ENCODE measurements at regions not wholly inside any gene's neighbourhood (a gene's known extent, or its start where the extent isn't known, plus 50 kb on each side); places are given as distances from the start of the nearest gene placed in this dataset.

DNA sequence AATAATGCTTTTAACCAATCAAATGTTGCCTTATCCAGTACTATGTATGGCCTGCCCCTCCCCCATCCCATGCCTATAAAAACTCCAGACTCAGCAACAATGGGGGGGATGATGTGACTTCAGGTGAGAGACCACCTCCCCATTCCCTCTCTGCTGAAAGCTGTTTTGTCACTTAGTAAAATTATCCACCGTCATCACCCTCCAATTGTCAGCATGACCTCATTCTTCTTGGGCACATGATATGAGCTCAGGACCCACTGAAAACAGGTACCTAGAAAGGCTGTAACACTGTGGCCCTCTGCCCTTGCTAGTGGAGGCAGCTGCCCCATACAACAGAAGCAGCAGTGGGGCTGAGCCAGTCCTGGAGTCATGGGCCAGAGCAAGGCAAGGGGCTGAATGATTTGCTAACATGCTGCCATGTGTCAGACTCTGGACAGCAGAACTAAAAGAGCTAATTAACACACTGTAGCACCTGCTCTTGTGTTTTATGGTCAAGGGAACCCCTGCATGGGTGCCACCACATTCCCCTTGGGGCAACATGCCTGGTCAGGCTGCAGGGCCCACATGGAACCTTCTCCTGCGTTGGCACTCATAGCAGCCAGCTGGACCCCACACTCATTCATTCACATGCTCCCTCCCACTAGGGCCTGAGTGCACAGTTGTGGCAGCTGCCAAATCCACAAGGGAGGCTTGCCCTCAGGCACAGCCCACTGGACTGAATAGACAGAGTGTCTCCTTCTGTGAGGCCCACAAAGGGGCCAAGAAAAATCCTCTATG, 722.2 kb upstream of the PCDH20 start:
- no peaks in the 10 kb centered on the region for H4K20me1 ChIP-seq (ENCODE audit: insufficient read depth, low read length, poor library complexity, severe bottlenecking)
- H3K4me3 ChIP-seq (ENCODE audit: low read length, poor library complexity, severe bottlenecking): no peak overlapping the region
- no peak overlapping the region for H3K4me2 ChIP-seq (ENCODE audit: low read depth, low read length, poor library complexity, severe bottlenecking)
- no peaks in the 10 kb centered on the region for H3F3A ChIP-seq (ENCODE audit: low read depth)
- H2AFZ ChIP-seq (ENCODE audit: low read length): no peak overlapping the region
- no peaks in the 10 kb centered on the region for H3K27me3 ChIP-seq (ENCODE audit: insufficient read depth, low read length, poor library complexity, severe bottlenecking)
- H3K9me2 ChIP-seq (replicated peaks; ENCODE audit: low read depth, low read length): no peaks in the 10 kb centered on the region
- TF ChIP-seq, protein P1, sequence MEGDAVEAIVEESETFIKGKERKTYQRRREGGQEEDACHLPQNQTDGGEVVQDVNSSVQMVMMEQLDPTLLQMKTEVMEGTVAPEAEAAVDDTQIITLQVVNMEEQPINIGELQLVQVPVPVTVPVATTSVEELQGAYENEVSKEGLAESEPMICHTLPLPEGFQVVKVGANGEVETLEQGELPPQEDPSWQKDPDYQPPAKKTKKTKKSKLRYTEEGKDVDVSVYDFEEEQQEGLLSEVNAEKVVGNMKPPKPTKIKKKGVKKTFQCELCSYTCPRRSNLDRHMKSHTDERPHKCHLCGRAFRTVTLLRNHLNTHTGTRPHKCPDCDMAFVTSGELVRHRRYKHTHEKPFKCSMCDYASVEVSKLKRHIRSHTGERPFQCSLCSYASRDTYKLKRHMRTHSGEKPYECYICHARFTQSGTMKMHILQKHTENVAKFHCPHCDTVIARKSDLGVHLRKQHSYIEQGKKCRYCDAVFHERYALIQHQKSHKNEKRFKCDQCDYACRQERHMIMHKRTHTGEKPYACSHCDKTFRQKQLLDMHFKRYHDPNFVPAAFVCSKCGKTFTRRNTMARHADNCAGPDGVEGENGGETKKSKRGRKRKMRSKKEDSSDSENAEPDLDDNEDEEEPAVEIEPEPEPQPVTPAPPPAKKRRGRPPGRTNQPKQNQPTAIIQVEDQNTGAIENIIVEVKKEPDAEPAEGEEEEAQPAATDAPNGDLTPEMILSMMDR (conservative IDR thresholded peaks at IDR 0.05; ENCODE audit: low read length): no peak
- TF ChIP-seq EZH2phosphoT487 (IDR thresholded peaks at IDR 0.05; ENCODE audit: borderline replicate concordance): no peak
- H3K9me3 ChIP-seq (ENCODE audit: insufficient read depth, low read depth, low read length): no peaks in the 10 kb centered on the region
- no peaks in the 10 kb centered on the region for H3K79me2 ChIP-seq (ENCODE audit: insufficient read depth, low read length)
- no peaks in the 10 kb centered on the region for H3K4me1 ChIP-seq (ENCODE audit: insufficient read depth, low read length, poor library complexity, severe bottlenecking)
- H3K36me3 ChIP-seq (ENCODE audit: insufficient read depth, low read length): no peaks in the 10 kb centered on the region
- H3K9ac ChIP-seq (ENCODE audit: low read depth, low read length, poor library complexity, severe bottlenecking): no peak overlapping the region

DNA sequence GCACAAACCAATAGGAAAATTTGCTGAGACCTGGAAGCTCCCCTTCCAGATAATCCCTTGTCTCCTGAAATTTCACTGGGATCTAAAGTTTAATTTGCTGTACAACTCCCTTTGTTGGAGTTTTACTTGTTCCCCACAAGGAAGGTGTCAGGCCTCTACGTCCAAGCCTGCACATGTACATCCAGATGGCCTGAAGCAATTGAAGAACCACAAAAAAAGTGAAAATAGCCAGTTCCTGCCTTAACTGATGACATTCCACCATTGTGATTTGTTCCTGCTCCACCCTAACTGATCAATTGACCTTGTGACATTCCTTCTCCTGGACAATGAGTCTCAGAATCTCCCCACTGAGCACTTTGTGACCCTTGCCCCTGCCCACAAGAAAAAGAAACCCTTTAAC, 716.0 kb upstream of the PCDH20 start:
- no peaks in the 10 kb centered on the region for H4K20me1 ChIP-seq (ENCODE audit: insufficient read depth, low read length, poor library complexity, severe bottlenecking)
- H3K27me3 ChIP-seq (ENCODE audit: insufficient read depth, low read length, poor library complexity, severe bottlenecking): no peaks in the 10 kb centered on the region
- H3K4me2 ChIP-seq (ENCODE audit: low read depth, low read length, poor library complexity, severe bottlenecking): no peak overlapping the region
- no peaks in the 10 kb centered on the region for H3K9me3 ChIP-seq (ENCODE audit: insufficient read depth, low read depth, low read length)
- H3K4me1 ChIP-seq (ENCODE audit: insufficient read depth, low read length, poor library complexity, severe bottlenecking): no peaks in the 10 kb centered on the region
- TF ChIP-seq, protein P1 (conservative IDR thresholded peaks at IDR 0.05; ENCODE audit: low read length): no peak
- no peak for TF ChIP-seq EZH2phosphoT487 (IDR thresholded peaks at IDR 0.05; ENCODE audit: borderline replicate concordance)
- no peaks in the 10 kb centered on the region for H3K36me3 ChIP-seq (ENCODE audit: insufficient read depth, low read length)
- no peak overlapping the region for H2AFZ ChIP-seq (ENCODE audit: low read length)
- H3K9me2 ChIP-seq (replicated peaks; ENCODE audit: low read depth, low read length): no peaks in the 10 kb centered on the region
- no peak overlapping the region for H3K4me3 ChIP-seq (ENCODE audit: low read length, poor library complexity, severe bottlenecking)
- no peak overlapping the region for H3K9ac ChIP-seq (ENCODE audit: low read depth, low read length, poor library complexity, severe bottlenecking)
- no peaks in the 10 kb centered on the region for H3K79me2 ChIP-seq (ENCODE audit: insufficient read depth, low read length)
- H3F3A ChIP-seq (ENCODE audit: low read depth): no peaks in the 10 kb centered on the region

DNA sequence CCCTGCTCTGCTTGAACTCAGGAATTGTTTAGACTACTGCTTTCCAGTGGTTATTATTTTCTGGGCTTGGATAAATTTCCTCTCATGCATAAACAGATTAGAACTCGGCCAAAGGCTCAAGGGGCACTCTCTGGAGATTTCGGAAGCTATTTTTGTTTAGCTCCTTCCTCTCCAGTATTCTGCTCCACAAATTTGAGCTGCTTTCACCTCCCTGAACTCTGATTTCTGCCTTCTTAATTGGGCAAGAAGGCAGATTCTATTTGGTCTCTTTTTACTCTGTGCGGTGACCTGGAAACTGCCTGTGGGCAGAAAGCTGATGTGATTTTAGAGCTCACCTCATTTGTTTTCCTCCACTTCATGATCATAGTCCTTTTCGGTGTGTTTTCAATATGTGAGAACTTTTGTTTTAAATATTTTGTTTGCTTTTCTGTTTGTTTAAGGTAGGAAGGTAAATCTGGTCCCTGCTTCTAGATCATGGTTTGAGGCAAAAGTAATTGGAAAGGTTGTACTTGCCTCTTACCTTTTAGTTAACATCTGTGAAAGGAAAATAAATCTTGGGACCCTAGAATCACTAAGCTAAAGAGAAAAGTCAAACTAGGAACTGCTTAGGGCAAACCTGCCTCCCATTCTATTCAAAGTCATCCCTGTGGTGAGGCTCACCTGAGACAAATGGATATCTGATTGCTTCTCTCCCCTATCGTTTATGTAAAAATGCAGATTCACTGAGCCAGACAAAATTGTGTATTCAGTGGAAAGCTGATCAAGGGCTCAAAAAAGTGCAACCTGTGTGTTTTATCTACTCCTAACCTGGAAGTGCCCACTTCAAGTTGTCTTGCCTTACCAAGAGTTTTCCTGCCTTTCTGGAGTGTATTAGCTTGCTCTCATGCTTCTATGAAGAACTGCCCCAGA, 714.7 kb upstream of the PCDH20 start:
- Histone ChIP-seq H3K4me3 (ENCODE audit: low read length, poor library complexity, severe bottlenecking) (no peak overlapping the region), H3K9me3 (ENCODE audit: insufficient read depth, low read depth, low read length) (no peaks in the 10 kb centered on the region), H3K36me3 (ENCODE audit: insufficient read depth, low read length) (no peaks in the 10 kb centered on the region), H3K4me1 (ENCODE audit: insufficient read depth, low read length, poor library complexity, severe bottlenecking) (no peaks in the 10 kb centered on the region), H3K27me3 (ENCODE audit: insufficient read depth, low read length, poor library complexity, severe bottlenecking) (no peaks in the 10 kb centered on the region), H3F3A (ENCODE audit: low read depth) (no peaks in the 10 kb centered on the region), H3K9me2 (replicated peaks; ENCODE audit: low read depth, low read length) (no peaks in the 10 kb centered on the region), H3K9ac (ENCODE audit: low read depth, low read length, poor library complexity, severe bottlenecking) (no peak overlapping the region), H4K20me1 (ENCODE audit: insufficient read depth, low read length, poor library complexity, severe bottlenecking) (no peaks in the 10 kb centered on the region), H3K4me2 (ENCODE audit: low read depth, low read length, poor library complexity, severe bottlenecking) (no peak overlapping the region), H3K79me2 (ENCODE audit: insufficient read depth, low read length) (no peaks in the 10 kb centered on the region), H2AFZ (ENCODE audit: low read length) (no peak overlapping the region)
- no peak for TF ChIP-seq EZH2phosphoT487 (IDR thresholded peaks at IDR 0.05; ENCODE audit: borderline replicate concordance)
- TF ChIP-seq, protein P1 (conservative IDR thresholded peaks at IDR 0.05; ENCODE audit: low read length): no peak

Data from Loucy (cell line).